HG02623 (cell line): ENCODE measurements at regions not wholly inside any gene's neighbourhood (a gene's known extent, or its start where the extent isn't known, plus 50 kb on each side); places are given as distances from the start of the nearest gene placed in this dataset.
"Not testable (repeated sequence)": the region's sequence is repeated elsewhere in the genome, so short reads cannot be mapped to it uniquely, and the experiment has no call there.

ENCODE experiments used
- ATAC-seq: cut with Tn5 transposase; IDR thresholded peaks from one replicate; pipeline ENCODE4 v1.9.1; 2021; ENCODE audit warnings: moderate library complexity; ENCODE audit not compliant: unreplicated experiment

DNA sequence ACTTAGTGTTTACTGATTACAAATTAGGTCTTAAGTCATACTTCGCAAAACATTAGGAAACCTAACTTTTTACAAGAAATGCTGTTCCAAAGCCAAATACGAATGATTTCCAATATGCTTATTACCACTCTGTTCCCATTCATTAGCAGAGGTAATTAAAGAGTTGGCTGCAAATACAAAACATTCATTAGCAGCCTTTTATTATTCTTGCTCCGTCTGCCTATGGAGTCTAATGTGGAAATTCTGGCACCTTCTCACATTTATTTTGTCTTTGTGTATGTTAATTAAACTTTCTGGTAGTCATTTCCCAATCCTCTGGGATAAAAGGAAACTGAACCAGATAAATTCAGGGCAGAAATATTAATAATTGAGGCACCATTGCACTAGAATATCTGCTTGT is 689.0 kb downstream of the PLOD2 start:
- ATAC-seq: no peak

DNA sequence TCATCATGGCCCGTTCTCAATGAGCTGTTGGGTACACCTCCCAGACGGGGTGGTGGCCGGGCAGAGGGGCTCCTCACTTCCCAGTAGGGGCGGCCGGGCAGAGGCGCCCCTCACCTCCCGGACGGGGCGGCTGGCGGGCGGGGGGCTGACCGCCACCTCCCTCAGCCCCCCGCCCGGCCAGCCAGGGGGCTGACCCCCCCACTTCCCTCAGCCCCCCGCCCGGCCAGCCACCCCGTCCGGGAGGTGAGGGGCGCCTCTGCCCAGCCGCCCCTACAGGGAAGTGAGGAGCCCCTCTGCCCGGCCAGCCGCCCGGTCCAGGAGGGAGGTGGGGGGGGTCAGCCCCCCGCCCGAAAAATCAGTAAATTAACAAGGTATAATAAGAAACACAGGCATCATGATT is 678.2 kb downstream of the PLOD2 start:
- not testable (repeated sequence) for ATAC-seq

- no peak for ATAC-seq
These were observed 677.0 kb downstream of the PLOD2 start for GRCh38 chr3:145483992-145484391.

DNA sequence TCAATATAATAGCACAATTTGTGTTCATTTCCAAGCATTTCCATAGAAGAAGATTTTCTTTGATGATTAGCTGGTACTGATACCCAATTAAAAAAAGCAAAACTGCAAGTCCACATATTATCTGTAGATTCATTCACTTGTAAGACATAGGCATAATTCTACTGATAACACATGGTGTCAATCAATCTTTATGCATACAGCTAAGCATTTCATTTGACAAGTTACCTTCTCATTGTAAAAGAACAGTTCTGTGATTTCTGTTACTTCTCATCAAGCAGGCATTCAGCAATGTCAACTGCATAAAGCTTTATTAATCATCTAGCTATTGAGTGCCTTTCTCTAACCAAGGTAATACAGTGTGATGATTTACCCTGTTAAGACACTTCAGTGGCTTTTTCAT is 672.0 kb downstream of the PLOD2 start:
- ATAC-seq: no peak

DNA sequence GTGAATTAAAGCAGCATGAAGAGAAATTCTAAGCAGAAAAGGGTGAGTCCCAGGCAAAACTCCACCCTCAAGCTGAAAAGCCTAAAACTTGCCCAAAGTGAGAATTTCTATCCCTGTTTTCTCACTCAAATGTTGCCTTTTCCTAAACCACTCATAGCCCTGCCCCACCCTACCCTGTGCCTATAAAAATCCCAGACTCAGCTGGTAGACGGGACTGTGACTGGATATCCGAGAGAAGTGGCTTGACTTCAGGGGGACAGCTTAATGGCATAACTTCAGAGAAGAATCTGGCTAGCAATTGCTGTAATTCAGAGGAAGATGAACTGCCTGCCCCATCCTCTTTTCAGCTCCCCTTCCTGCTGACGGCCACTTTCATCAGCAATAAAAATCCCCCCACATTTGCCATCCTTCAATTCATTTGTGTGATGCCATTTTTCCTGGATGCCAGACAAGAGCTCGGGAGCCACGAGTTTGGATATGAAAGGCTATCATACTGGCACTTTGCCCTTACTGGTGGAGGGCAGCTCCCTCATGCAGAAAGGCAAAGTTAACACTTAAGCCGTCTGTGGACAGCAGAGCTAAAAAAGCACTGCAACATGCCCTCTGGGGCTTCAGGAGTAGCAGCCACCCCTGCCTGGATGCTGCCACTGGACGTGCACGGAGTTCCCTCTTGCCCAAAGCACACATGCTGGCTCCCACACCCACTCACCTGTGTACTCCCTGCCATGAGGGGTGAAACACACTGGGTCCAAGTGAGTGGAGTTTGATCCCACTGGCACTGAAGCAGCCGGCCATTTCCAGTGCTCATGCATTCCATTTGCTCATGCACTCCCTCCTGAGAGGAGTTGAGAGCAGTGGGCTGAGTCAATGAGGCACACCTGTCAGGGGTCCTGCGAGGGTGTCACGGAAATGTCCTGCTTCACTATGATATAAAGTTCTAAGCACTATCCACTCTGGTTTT is 670.6 kb downstream of the PLOD2 start:
- no peak for ATAC-seq

GRCh38 chr3:145492456-145492855 is 668.5 kb downstream of the PLOD2 start:
- ATAC-seq: no peak

DNA sequence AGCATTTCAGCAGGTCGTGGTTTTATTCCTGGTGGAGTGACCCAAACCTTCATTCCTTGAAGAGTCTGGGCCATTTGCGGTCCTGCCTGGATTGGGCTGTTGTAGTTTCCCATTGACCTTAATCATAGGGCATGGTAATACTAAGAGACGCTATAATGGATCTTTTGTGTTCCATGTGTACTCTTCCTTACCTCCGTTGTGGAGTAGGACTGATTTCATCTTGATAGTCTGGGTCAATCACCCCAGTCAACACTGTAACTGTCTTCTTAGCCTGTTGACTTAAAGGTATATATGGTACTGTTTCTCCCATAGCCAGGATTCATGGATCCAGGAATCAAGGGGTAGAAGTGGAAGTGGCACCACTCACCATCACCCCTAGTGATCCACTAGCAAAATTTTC is 643.6 kb downstream of the PLOD2 start:
- not testable (repeated sequence) for ATAC-seq

GRCh38 chr3:145518639-145519038 is 642.3 kb downstream of the PLOD2 start:
- ATAC-seq: no peak

GRCh38 chr3:145519398-145520047 is 641.5 kb downstream of the PLOD2 start:
- no peak for ATAC-seq

DNA sequence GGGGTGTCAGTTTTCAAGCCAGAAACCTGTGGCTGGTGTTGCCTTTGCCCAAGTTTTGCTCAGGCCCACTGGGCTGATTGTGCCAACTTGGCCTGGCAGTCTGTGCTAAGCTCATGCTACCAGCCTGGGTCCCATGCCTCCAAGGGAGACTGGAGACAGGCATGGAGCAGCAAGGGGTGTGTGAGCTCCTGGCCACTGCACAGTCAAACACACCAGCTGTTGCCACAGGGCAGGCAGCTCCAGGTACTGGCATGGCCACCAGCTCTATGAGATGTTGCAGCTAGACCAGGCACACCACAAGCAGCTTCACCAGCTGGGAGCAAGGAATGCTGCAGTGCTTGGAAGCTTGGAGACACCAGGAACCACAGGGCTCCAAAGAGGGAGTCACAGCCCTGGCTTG is 638.8 kb downstream of the PLOD2 start:
- ATAC-seq: no peak

GRCh38 chr3:145522893-145523651 is 637.9 kb downstream of the PLOD2 start:
- ATAC-seq: no peak

GRCh38 chr3:145531548-145531947 is 629.4 kb downstream of the PLOD2 start:
- no peak for ATAC-seq

- ATAC-seq: no peak
These were observed 627.3 kb downstream of the PLOD2 start for GRCh38 chr3:145533696-145534095.

DNA sequence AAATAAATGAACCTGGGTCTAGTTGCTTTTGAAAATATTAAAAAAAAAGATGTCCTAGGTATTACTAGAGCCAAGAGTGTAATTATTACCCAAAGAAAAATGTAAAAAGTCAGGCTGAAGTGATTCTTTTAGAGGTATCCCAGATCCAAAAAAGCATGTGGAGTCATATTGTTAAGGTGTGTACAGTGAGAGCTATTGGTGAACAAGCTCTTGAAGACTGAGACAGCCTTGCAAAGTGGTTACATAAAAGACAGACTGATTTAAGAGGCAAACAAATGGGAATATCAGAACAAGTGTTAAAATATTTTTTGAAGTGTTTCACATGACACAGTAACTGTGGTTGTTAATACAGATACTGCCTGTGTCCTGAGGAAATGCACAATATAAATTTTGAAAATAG is 624.5 kb downstream of the PLOD2 start:
- ATAC-seq: no peak

DNA sequence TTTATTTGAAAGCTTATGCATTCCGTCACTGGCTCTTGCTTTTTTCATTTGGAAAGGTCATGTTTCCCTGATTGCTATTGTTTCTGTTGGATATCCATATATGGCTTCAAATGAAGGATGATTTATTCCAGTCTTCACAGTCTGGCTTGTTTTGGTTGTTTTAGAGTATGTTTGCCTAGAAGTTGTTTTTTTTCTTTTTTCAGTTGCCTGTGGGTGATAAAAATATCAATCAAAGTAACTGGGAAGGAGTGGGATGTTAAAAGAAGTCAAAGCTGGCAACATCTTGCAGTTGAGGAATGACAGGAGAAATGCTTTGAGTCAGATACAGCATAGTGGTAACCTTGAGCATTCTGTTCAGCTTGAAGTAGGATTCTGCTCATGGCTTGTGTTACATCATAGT is 610.5 kb downstream of the PLOD2 start:
- no peak for ATAC-seq

GRCh38 chr3:145557405-145557804 is 603.6 kb downstream of the PLOD2 start:
- no peak for ATAC-seq

GRCh38 chr3:145578471-145578870 is 582.5 kb downstream of the PLOD2 start:
- no peak for ATAC-seq

- no peak for ATAC-seq
These were observed 579.3 kb downstream of the PLOD2 start for GRCh38 chr3:145581694-145582093.

DNA sequence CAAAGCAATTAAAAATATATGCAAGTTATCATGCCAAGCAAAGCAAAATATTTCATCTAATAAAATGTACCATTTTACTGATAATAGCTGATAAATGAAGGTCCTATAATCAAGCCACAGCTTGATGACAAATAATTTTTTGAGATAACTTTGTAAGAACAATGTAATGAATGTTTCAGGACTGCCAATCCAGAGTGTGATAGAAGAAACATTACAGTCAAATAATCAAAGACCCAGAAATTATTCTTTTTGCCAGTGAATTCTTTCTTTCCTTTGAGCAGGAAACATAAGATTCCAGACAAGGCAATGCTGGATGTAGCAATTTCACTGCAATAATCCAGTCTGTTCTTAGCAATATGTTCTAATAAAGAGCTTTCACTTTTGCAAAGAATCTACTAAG is 556.1 kb downstream of the PLOD2 start:
- ATAC-seq: no peak

DNA sequence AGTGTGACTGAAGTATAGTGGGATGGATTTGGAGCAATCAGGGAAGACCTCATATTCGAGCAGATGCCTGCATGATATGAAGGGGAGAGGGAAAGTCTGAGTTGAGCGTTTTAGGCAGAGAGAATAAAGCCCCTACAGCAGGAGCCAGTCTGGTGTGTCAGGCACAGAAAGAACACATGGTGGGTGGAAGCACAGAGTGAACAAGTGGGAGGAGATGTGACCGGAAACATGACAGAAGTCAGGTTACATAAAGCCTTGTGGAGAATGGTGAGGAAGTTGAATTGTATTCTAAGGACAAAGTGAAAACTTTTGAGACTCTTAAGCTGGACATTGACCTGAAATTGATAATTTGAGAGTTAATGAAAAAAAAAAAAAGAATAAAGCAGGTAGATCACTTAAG is 541.0 kb downstream of the PLOD2 start:
- no peak for ATAC-seq

GRCh38 chr3:145620486-145620885 is 540.5 kb downstream of the PLOD2 start:
- no peak for ATAC-seq

DNA sequence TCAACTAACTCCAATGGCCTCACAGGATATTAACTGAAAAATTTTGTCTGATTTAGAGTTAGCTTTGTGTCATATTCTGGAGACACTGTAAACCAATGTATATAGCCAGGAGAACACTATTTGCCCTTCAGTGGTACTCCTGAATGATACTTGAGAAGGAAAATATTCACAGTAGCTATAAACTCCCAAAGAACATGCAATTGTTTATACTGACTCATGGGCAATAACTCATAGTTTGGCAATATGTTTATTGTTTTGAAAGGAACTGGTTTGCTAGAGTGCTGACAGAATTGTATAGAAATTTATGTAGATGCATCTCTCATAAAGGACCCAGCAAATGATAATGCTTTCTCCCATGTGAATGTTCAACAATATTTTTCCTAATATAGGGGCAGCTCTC is 537.6 kb downstream of the PLOD2 start:
- no peak for ATAC-seq
